ENCODE measurements at regions not wholly inside any gene's neighbourhood (a gene's known extent, or its start where the extent isn't known, plus 50 kb on each side); places are given as distances from the start of the nearest gene placed in this dataset.

DNA sequence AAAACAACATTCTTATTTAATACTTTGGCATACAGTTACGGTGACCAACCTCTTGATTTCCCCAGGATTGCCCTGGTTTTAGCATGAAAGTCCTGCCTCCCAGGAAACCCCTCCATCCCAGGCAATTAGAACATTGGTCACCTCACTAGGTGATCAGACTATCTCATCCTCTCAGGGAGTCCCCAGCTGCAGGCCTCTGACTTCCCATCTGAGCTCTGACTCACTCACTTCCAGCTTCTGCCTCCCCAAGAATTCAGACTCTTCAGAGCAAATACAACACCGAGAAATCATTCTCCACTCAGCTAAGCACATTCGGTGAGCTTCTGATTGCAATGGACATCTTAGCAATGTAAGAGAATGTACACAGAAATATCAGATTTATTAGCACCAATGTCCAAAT, 92.4 kb upstream of the HES1 start:
- Histone ChIP-seq H3K27ac (replicated peaks) (no peak overlapping the region), H3K9me3 (replicated peaks) (no peaks in the 10 kb centered on the region), H3K36me3 (no peaks in the 10 kb centered on the region), H3K27me3 (ENCODE audit: low read depth) (peaks cover 22% of the 10 kb centered on the region), H3K4me3 (no peak overlapping the region), H3K4me1 (peaks cover 16% of the 10 kb centered on the region)
- TF ChIP-seq, protein P1, sequence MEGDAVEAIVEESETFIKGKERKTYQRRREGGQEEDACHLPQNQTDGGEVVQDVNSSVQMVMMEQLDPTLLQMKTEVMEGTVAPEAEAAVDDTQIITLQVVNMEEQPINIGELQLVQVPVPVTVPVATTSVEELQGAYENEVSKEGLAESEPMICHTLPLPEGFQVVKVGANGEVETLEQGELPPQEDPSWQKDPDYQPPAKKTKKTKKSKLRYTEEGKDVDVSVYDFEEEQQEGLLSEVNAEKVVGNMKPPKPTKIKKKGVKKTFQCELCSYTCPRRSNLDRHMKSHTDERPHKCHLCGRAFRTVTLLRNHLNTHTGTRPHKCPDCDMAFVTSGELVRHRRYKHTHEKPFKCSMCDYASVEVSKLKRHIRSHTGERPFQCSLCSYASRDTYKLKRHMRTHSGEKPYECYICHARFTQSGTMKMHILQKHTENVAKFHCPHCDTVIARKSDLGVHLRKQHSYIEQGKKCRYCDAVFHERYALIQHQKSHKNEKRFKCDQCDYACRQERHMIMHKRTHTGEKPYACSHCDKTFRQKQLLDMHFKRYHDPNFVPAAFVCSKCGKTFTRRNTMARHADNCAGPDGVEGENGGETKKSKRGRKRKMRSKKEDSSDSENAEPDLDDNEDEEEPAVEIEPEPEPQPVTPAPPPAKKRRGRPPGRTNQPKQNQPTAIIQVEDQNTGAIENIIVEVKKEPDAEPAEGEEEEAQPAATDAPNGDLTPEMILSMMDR (IDR thresholded peaks at IDR 0.05; ENCODE audit: borderline replicate concordance), result no peak
- DNase-seq, result no peak
- intact Hi-C loops (cut with micrococcal nuclease), result no loop called here

DNA sequence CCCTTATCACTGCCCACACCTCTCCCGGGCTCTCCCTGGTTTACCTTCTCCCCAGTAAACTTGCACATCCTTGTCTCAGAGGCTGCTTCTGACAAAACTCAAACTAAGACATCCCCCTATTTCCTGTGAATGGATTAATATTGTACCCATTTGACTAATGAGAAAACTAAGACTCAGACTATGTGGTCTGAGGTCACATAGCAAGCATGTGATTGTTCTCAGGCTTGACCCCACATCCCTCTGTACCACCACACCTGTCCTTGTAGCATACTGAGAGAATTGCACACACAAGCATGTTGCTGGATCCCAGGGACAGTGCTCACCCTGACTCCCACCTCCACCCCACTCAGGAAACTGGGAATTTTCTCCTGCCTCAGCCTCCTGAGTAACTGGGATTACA, 90.7 kb upstream of the HES1 start:
- H3K9me3 ChIP-seq (replicated peaks), result peaks cover 3% of the 10 kb centered on the region
- intact Hi-C loops (cut with micrococcal nuclease), result no loop called here
- H3K36me3 ChIP-seq, result no peaks in the 10 kb centered on the region
- TF ChIP-seq, protein P1 (IDR thresholded peaks at IDR 0.05; ENCODE audit: borderline replicate concordance), result no peak
- H3K27me3 ChIP-seq (ENCODE audit: low read depth), result peaks cover 22% of the 10 kb centered on the region
- H3K4me1 ChIP-seq, result peaks cover 16% of the 10 kb centered on the region
- no peak overlapping the region for H3K4me3 ChIP-seq
- DNase-seq, result no peak
- no peak overlapping the region for H3K27ac ChIP-seq (replicated peaks)

DNA sequence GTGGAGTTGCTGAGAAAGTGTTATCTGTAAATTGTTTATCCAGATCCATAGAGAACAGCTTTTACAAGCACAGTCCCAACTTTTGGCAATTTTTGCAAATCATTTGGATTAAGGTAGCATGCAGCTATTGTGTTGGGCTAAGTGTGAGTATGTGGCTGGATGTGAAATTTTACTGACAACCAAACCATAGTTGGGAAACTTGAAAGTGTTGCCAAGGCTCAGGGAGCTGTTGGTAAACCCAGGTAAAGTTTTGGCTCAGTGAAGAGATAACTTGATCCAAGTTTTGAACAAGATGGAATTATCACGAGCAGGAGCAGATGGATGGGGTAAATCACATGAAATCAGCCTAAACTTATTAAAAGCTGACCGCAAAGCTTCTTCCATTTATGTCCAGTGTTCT, 90.0 kb upstream of the HES1 start:
- Histone ChIP-seq H3K27me3 (ENCODE audit: low read depth) (peaks cover 16% of the 10 kb centered on the region), H3K27ac (replicated peaks) (no peak overlapping the region), H3K36me3 (no peaks in the 10 kb centered on the region), H3K4me1 (peaks cover 16% of the 10 kb centered on the region), H3K9me3 (replicated peaks) (peaks cover 10% of the 10 kb centered on the region), H3K4me3 (no peak overlapping the region)
- intact Hi-C loops (cut with micrococcal nuclease), result no loop called here
- no peak for DNase-seq
- TF ChIP-seq, protein P1 (IDR thresholded peaks at IDR 0.05; ENCODE audit: borderline replicate concordance), result no peak

DNA sequence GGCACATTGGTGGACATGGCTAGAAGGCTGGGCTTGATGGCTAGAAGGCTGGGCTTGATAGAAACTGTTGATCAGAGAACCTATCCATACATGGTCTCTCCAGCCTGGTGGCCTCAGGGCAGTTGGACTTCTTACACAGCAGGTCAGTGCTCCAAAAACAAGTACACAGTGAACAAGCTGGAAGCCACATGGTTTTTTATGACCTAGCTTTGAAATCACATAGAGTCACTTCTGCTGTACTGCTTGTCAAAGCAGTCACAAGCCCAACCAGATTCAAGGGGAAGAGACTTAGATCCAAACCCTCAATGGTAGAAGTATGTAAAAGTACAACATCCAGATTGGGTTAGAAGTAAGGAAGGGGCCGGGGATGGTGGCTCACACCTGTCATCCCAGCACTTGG, 89.4 kb upstream of the HES1 start:
- peak overlapping the region; percentile 49 for H3K27ac ChIP-seq (replicated peaks)
- peaks cover 3% of the 10 kb centered on the region for H3K36me3 ChIP-seq
- intact Hi-C loops (cut with micrococcal nuclease), result no loop called here
- H3K27me3 ChIP-seq (ENCODE audit: low read depth), result peaks cover 10% of the 10 kb centered on the region
- TF ChIP-seq, protein P1 (IDR thresholded peaks at IDR 0.05; ENCODE audit: borderline replicate concordance), result no peak
- H3K4me3 ChIP-seq, result no peak overlapping the region
- peaks cover 16% of the 10 kb centered on the region for H3K4me1 ChIP-seq
- DNase-seq, result no peak
- H3K9me3 ChIP-seq (replicated peaks), result peaks cover 16% of the 10 kb centered on the region

DNA sequence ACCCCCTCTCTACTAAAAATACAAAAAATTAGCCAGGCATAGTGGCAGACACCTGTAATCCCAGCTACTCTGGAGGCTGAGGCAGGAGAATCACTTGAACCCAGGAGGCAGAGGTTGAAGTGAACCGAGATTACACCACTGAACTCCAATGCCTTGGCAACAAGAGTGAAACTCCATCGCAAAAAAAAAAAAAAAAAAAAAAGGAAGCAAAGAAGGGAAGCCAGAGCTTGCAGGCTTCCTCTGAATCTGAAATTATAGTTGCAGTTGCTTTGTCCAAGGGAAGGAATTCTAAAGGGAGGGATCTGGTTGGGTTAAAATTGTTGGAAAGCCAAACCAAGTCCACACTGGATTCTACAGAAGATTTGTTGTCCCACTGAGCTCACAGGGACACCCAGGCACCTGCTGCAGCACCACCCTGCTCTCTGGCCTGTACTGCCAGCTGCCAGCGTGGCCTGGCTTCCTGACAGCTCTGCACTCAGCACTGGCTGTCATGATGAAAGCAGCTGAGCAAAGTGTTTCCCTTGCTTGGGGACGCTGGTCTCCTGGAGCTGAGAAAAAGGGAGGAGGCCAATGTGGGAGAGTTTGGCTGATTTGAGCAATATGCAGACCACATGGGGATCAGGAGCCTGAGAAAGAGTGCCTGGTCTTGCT, 88.8 kb upstream of the HES1 start:
- intact Hi-C loops (cut with micrococcal nuclease), result no loop called here
- H3K27ac ChIP-seq (replicated peaks), result peak overlapping the region; percentile 49
- peak; percentile 76 for DNase-seq
- peaks cover 16% of the 10 kb centered on the region for H3K4me1 ChIP-seq
- H3K4me3 ChIP-seq, result no peak overlapping the region
- peaks cover 21% of the 10 kb centered on the region for H3K9me3 ChIP-seq (replicated peaks)
- TF ChIP-seq, protein P1 (IDR thresholded peaks at IDR 0.05; ENCODE audit: borderline replicate concordance), result no peak
- peaks cover 10% of the 10 kb centered on the region for H3K27me3 ChIP-seq (ENCODE audit: low read depth)
- peaks cover 3% of the 10 kb centered on the region for H3K36me3 ChIP-seq

All from left ventricle myocardium inferior (tissue), 1 donor.